Chondrocyte (in vitro differentiated cells): ENCODE measurements at regions not wholly inside any gene's neighbourhood (a gene's known extent, or its start where the extent isn't known, plus 50 kb on each side); places are given as distances from the start of the nearest gene placed in this dataset.

ENCODE experiments used
- DNase-seq: peaks from one replicate; pipeline ENCODE4 v3.0.0; 2021; ENCODE audit warnings: mixed read lengths, low spot score
- H3K27ac Mint-ChIP-seq: one replicate; pipeline ENCODE4 v1.8.0; 2021; ENCODE audit warnings: mild to moderate bottlenecking, moderate library complexity, mixed read lengths; ENCODE audit not compliant: unreplicated experiment
- H3K27me3 Mint-ChIP-seq: 2 replicates; pipeline ENCODE4 v1.8.0; 2021; ENCODE audit warnings: low read depth, mixed read lengths
- H3K36me3 Mint-ChIP-seq: 2 replicates; pipeline ENCODE4 v1.8.0; 2021; ENCODE audit warnings: low read depth, mixed read lengths
- H3K4me1 Mint-ChIP-seq: 2 replicates; pipeline ENCODE4 v1.8.0; 2021; ENCODE audit warnings: low read depth, mild to moderate bottlenecking, mixed read lengths
- H3K4me3 Mint-ChIP-seq: one replicate; pipeline ENCODE4 v1.8.0; 2021; ENCODE audit warnings: mild to moderate bottlenecking, moderate library complexity, mixed read lengths; ENCODE audit not compliant: unreplicated experiment
- H3K9me3 Mint-ChIP-seq: 2 replicates; pipeline ENCODE4 v1.8.0; 2021; ENCODE audit warnings: low read depth, mixed read lengths
- TF ChIP-seq, protein P1 (sequence below): fragments of 200-600 bp; sonication (generic); IDR thresholded peaks from 2 replicates; pipeline ENCODE4 v1.5.0; 2021; ENCODE audit warnings: antibody characterized with exemption, mild to moderate bottlenecking, moderate library complexity

DNA sequence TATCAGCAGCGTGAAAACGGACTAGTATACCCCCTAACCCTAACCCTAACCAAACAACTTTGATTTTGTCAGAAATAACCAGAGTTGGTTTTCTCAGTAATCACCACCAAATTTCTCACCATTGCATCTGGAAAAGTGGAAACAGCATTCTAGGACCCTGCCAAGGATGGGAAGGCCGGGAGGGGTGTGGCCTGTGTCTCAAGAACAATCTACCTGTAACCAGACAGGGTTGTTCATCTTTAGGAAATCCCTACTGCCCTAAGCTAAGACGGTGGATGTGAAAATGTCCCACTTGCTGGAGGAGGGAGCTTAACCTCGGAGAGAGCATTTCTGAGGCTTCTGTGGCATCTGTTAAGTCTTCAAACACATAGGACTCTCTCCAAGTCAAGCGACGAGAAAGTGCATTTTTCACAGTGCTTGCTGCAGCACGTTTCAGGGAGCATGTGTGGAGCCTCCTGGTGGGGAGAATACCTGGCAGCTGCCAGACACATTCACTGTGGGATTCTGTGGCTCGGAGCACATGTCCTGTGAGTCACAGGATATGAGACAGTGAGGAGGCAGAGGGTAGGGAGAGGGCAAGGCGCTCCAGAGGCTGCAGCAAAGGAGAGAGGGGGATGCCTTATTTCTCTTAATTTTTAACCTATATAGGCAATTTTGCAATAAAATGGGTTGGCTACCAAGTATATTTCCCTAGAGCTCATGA is 207.5 kb downstream of the SPP2 start:
- H3K27ac Mint-ChIP-seq: peak overlapping the region; percentile 82
- H3K27me3 Mint-ChIP-seq: no peaks in the 10 kb centered on the region
- TF ChIP-seq, protein P1, sequence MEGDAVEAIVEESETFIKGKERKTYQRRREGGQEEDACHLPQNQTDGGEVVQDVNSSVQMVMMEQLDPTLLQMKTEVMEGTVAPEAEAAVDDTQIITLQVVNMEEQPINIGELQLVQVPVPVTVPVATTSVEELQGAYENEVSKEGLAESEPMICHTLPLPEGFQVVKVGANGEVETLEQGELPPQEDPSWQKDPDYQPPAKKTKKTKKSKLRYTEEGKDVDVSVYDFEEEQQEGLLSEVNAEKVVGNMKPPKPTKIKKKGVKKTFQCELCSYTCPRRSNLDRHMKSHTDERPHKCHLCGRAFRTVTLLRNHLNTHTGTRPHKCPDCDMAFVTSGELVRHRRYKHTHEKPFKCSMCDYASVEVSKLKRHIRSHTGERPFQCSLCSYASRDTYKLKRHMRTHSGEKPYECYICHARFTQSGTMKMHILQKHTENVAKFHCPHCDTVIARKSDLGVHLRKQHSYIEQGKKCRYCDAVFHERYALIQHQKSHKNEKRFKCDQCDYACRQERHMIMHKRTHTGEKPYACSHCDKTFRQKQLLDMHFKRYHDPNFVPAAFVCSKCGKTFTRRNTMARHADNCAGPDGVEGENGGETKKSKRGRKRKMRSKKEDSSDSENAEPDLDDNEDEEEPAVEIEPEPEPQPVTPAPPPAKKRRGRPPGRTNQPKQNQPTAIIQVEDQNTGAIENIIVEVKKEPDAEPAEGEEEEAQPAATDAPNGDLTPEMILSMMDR: peak; percentile 86
- no peak overlapping the region for H3K4me3 Mint-ChIP-seq
- H3K36me3 Mint-ChIP-seq: no peaks in the 10 kb centered on the region
- DNase-seq: no peak
- peaks cover 18% of the 10 kb centered on the region for H3K4me1 Mint-ChIP-seq
- no peaks in the 10 kb centered on the region for H3K9me3 Mint-ChIP-seq

DNA sequence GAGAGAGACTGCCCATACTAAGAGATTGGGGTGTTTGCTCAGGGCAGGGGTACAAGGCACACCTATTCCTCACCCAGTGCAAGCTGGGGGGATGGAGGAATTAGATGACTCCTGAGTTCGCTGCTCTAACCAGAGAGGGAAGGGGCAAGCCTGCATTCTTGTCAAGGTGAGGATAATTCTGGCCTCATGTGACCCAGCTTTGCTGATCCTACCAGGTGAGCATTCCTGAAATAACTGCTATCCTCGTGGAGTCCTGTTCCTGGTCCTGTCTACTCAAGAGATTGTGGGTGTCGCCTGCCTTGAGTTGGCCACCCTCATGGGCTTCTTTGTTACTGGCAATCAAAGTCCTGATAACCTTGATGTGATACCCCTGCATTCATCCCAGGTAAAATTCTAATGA is 206.0 kb downstream of the SPP2 start:
- Mint-ChIP-seq H3K4me1 (peaks cover 33% of the 10 kb centered on the region), H3K27ac (no peak overlapping the region), H3K4me3 (no peak overlapping the region), H3K36me3 (no peaks in the 10 kb centered on the region), H3K9me3 (no peaks in the 10 kb centered on the region), H3K27me3 (no peaks in the 10 kb centered on the region)
- no peak for DNase-seq
- TF ChIP-seq, protein P1: no peak

DNA sequence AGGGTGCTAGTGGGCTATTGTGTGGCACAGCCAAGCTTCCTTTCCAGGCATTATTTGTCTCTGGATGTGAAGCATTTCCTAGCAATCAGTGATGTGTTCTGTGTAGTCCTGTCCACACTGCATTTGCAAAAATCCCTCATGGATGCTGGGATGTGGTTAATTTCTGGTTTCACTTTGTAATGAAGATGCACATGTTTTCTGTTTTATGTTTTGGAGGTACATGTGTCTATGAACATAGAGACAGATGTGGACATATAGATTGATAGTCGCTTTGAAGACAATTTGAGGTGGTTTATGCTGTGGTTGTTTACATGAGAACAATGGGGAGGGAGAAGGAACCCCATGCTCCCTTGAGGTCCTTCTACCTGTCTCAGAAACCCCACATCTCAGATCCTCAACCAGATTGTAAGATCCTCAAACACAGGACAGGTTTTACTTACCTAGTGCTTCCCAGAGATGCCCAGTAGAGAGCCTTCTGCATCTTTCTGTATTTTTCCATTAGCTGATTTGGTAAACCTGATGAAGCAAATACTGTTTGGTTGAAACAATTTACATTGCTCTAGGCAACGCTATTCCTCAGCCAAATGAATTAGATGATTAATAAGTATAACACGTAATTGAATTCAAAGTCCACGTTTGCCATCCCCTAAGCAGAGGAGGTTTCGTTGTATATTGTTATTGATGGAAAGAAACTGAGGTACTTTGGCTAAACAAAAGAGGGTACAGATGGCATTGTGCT is 204.4 kb downstream of the SPP2 start:
- Mint-ChIP-seq H3K9me3 (no peaks in the 10 kb centered on the region), H3K4me3 (no peak overlapping the region), H3K27me3 (no peaks in the 10 kb centered on the region), H3K27ac (no peak overlapping the region), H3K36me3 (no peaks in the 10 kb centered on the region), H3K4me1 (peaks cover 49% of the 10 kb centered on the region)
- DNase-seq: no peak
- TF ChIP-seq, protein P1: no peak

DNA sequence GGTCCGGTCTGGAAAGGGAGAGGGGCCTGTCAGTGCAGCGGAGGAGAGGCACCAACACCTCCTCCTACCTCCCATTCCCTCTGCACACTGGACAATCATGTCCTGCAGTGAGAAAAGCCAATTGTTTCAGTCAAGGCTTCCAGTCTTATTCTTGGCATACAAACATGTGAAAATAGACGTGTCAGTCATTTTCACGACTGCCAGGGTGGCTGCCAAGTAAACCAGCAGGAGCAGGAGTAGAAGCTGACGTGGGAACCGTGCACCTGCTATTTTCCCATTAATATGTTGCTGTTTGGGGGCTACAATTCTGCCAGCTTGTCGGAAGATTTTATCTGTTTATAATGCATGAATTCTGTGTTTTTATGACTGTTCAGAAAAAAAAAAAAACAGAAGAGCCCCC is 202.3 kb downstream of the SPP2 start:
- no peak overlapping the region for H3K4me3 Mint-ChIP-seq

More for the DNA sequence above, 202.3 kb downstream of the SPP2 start:
- H3K27ac Mint-ChIP-seq: peak overlapping the region; percentile 95
- no peaks in the 10 kb centered on the region for H3K9me3 Mint-ChIP-seq
- H3K36me3 Mint-ChIP-seq: no peaks in the 10 kb centered on the region
- DNase-seq: no peak
- H3K4me1 Mint-ChIP-seq: peaks cover 50% of the 10 kb centered on the region
- TF ChIP-seq, protein P1: no peak
- H3K27me3 Mint-ChIP-seq: no peaks in the 10 kb centered on the region
